Hematopoietic multipotent progenitor cell treated with erythropoietin and hydrocortisone succinate and interleukin-3 and kit ligand, for 8 days (in vitro differentiated cells): ENCODE measurements at regions not wholly inside any gene's neighbourhood (a gene's known extent, or its start where the extent isn't known, plus 50 kb on each side); places are given as distances from the start of the nearest gene placed in this dataset.
"Not testable (repeated sequence)": the region's sequence is repeated elsewhere in the genome, so short reads cannot be mapped to it uniquely, and the experiment has no call there.

Experiments used
- DNase-seq: peaks from one replicate; pipeline ENCODE4 v3.0.0-alpha.2; 2015

- not testable (repeated sequence) for DNase-seq
These were observed 144.5 kb upstream of the GOT2 start for GRCh38 chr16:58878641-58879040.

- DNase-seq = no peak
These were observed 132.8 kb upstream of the GOT2 start for GRCh38 chr16:58866935-58867334.

GRCh38 chr16:58863761-58864160 lies 129.6 kb upstream of the GOT2 start:
- no peak for DNase-seq

GRCh38 chr16:58863042-58863441 lies 128.9 kb upstream of the GOT2 start:
- no peak for DNase-seq

- no peak for DNase-seq
These were observed 128.4 kb upstream of the GOT2 start for GRCh38 chr16:58862334-58863021.

GRCh38 chr16:58859958-58860669 lies 126.0 kb upstream of the GOT2 start:
- DNase-seq = peak; percentile 95

GRCh38 chr16:58858577-58858976 lies 124.5 kb upstream of the GOT2 start:
- DNase-seq = not testable (repeated sequence)

- DNase-seq = no peak
These were observed 121.3 kb upstream of the GOT2 start for GRCh38 chr16:58855291-58855863.

- no peak for DNase-seq
These were observed 120.0 kb upstream of the GOT2 start for GRCh38 chr16:58853854-58854791.

- DNase-seq = peak; percentile 61
These were observed 116.5 kb upstream of the GOT2 start for GRCh38 chr16:58850678-58851020.

- DNase-seq = no peak
These were observed 116.0 kb upstream of the GOT2 start for GRCh38 chr16:58850019-58850677.

- no peak for DNase-seq
These were observed 114.5 kb upstream of the GOT2 start for GRCh38 chr16:58848662-58849002.

GRCh38 chr16:58847902-58848661 lies 114.0 kb upstream of the GOT2 start:
- DNase-seq = peak; percentile 31

GRCh38 chr16:58846226-58846625 lies 112.1 kb upstream of the GOT2 start:
- DNase-seq = not testable (repeated sequence)

GRCh38 chr16:58843675-58844074 lies 109.6 kb upstream of the GOT2 start:
- peak; percentile 65 for DNase-seq

- no peak for DNase-seq
These were observed 108.6 kb upstream of the GOT2 start for GRCh38 chr16:58842746-58843145.

- no peak for DNase-seq
These were observed 108.0 kb upstream of the GOT2 start for GRCh38 chr16:58842156-58842555.

- DNase-seq = no peak
These were observed 103.8 kb upstream of the GOT2 start for GRCh38 chr16:58837950-58838349.

- no peak for DNase-seq
These were observed 102.3 kb upstream of the GOT2 start for GRCh38 chr16:58836427-58836826.

- DNase-seq = no peak
These were observed 98.3 kb upstream of the GOT2 start for GRCh38 chr16:58832386-58832895.

- DNase-seq = no peak
These were observed 97.3 kb upstream of the GOT2 start for GRCh38 chr16:58831386-58831785.
